Activated CD4-positive, alpha-beta T cell treated with anti-CD3 and anti-CD28 coated beads for 1 hour (primary cell): ENCODE measurements at regions not wholly inside any gene's neighbourhood (a gene's known extent, or its start where the extent isn't known, plus 50 kb on each side); places are given as distances from the start of the nearest gene placed in this dataset.
"Not testable (repeated sequence)": the region's sequence is repeated elsewhere in the genome, so short reads cannot be mapped to it uniquely, and the experiment has no call there.

ENCODE experiments used
- DNase-seq: peaks from one replicate; pipeline ENCODE4 v3.0.0-alpha.2; 2020

DNA sequence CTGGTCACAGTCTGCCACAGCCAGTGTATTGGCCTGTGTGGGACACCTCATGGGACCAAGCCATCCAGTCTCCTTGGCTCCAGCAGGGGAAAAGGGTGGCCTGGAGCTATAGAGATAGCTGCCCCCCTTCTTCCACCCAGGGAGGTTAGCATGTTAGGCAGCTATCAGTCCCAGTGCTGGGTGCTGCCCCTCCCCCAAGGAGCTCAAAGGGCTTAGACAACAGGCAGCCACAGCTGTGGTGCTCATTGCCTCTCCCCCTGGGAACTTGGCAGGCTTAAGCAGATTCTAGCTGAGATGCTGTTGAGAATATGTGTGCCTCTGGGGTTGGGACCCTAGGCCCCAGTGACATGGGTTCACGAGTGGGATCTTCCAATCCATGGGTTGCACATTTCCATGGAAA lies 226.0 kb upstream of the PTGER4 start:
- no peak for DNase-seq

DNA sequence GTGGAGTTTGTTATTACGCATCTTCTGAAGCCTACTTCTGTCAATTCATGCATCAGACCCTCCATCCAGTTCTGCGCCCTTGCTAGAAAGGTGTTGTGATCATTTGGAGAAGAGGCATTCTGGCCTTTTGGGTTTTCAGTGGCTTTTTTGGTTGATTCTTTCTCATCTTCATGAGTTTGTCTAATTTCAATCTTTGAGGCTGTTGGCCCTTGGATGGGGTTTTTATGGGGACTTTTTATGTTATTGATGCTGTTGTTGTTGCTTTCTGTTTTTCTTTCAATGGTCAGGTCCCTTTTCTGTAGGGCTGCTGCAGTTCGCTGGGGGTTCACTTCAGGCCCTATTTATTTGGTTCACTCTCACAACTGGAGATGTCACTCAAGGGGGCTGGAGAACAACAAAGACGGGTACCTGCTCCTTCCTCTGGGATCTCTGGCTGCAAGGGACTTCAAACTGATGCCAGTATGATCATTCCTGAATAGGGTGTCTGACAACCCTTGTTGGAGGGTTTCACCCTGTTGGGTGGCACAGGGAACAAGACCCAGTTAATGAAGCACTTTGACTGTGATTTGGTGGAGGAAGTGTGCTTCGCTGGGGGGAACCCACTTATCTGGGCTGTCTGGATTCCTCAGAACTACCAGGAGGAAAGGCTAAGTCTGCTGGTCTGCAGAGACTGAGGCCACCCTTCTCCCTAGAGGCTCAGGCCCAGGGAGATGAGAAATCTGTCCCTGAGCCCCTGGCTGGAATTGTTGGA lies 226.7 kb upstream of the PTGER4 start:
- DNase-seq, result no peak

DNA sequence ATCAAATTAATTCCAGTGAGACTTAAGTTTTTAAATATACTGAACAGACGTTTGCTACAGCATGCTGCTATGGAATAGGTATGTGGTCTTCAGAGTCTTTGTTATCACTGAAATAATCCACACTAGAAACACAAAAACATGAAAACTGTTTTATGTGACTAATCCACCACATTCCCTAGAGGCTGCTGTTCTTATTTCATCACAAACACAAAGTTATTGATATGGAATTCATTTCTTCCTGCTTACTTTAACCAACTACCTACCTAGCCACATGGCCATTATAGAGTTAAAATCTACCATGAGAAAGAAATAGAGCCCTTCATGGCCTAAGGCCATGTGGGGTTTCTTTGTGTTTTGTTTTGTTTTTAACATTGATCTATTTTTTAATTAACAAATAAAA lies 232.3 kb upstream of the PTGER4 start:
- no peak for DNase-seq

DNA sequence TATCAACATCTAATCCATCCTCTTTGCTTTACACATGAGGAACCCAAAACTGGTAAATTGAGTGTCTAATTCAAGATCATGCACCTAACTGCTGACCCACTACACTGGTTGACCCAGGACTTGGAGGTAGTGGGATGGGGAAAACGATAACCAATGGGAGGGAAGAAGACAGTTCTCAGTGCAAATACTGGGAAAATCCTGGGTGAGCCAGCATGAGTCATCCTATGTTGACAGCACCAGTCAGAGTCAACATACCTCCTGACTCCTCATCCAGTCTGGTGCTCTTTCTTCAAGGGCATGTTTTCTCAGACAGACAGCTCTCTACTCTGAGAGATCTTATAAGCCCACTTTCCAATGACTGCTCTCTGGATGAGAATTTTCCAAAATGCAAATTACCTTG lies 232.8 kb upstream of the PTGER4 start:
- DNase-seq, result no peak

DNA sequence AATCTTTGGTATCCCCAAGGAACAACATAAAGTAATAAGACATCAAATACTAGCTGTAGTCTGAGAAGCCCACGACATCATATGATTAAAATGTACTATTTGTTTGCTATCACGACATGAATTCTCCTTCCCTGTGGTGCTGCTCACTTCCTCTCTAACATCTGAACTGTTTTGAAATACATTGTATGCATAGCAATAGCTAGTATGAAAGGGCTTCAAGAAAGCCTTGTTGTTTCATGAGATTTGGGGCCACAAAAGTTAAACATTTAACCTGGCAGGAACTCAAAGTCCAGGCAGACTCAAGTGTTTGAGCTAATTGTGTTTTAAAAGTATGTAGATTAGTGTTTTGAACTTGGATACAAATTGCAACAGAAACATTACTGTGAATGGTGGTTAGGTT lies 237.4 kb upstream of the PTGER4 start:
- no peak for DNase-seq

DNA sequence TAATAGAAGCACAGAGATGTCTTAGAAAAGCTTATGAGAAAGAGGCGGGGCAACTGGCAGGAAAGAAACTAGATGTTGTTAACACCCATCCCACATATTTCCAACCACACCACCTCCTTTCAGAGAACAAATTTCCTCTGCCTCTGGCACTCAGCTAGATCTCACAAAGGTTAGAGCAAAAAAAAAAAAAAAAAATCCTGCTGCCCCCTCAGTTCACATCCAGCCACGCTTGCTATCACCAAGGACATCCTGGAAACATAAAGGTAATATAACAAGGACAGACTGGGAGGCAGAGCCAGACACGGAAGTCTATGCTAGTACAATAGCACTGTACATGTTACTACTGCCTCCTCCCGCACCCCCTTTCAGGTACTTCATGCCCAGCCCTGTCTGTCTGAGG lies 238.0 kb upstream of the PTGER4 start:
- no peak for DNase-seq

DNA sequence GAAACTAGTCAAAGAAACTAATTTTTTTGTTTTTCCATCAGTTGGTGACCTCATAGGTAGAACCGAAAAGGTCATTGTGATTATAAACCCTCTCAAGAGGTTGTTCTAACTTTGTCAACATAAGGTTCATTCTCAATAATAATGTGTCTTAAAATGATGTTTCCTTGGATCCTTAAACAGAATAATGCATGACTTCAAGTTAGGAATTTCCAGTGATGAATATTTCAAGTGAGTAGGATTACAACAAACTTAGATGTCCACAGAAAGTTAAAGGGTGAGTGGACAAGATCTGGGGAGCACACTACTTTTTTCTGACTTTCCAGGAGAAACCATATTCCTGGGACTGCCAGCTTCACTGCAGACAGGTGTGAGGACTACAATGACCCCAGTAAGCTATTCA lies 239.0 kb upstream of the PTGER4 start:
- no peak for DNase-seq

DNA sequence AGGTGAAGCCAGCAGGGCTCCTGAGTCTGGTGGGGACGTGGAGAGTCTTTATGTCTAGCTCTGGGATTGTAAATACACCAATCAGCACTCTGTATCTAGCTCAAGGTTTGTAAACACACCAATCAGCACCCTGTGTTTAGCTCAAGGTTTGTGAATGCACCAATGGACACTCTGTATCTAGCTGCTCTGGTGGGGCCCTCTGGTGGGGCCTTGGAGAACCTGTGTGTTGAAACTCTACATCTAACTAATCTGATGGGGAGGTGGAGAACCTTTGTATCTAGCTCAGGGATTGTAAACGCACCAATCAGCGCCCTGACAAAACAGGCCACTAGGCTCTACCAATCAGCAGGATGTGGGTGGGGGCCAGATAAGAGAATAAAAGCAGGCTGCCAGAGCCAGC lies 240.6 kb upstream of the PTGER4 start:
- not testable (repeated sequence) for DNase-seq

DNA sequence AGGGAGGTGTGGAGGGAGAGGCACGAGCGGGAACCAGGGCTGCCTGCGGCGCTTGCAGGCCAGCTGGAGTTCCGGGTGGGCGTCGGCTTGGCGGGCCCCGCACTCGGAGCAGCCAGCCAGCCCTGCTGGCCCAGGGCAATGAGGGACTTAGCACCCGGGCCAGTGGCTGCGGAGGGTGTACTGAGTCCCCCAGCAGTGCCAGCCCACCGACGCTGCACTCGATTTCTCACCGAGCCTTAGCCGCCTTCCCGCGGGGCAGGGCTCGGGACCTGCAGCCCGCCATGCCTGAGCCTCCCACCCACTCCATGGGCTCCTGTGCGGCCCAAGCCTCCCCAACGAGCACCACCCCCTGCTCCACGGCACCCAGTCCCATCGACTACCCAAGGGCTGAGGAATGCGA lies 241.1 kb upstream of the PTGER4 start:
- DNase-seq, result not testable (repeated sequence)

DNA sequence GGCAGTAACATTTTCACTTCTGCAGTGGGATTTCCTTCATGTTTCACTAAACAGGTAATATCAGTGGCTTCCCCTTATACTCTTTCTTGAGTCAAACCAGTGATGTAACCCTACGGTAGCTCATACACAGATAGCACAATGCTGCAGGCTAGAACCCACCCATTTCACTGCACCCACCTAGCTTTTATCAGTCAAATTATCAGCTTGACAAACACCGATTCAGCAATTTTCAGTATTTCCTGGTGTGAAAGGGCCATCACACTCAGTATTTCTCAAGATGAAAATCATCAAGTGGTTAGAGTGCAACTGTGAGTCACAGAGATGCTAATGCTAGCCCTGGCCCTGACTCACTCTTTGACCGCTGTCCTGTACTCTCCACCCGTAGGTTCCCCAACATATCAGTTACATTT lies 242.3 kb upstream of the PTGER4 start:
- no peak for DNase-seq

DNA sequence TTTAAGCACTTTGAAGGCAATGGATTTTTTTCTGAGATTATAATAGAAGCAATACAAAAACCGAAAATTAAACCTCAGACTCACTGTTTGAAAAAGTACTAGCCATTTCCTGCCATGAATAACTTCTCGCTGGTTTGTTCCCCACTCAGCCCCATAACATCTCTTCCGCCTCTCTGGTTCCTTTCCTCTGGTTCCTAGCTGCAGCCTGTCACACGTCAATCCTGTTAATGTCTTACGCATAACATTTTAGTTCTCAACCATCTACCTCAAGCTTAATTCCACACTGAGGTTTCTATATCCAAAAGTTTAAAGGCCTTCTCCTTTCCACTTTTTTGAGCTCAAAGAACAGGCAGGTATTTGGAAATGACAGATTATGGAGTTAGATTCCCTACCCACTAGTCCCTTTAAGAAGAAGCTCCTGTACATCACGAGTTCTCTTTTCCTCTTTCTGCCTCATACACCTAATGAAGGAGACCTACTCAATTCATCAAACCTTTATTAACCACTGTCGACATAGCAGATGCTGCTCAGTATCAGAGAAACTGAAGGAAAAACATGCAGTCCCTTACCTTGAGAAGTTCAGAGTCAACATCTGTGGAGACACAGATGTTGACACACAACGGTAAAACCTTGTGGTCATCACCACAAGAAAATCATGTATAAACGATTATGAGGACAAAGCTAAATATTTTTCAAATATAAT lies 243.0 kb upstream of the PTGER4 start:
- no peak for DNase-seq

DNA sequence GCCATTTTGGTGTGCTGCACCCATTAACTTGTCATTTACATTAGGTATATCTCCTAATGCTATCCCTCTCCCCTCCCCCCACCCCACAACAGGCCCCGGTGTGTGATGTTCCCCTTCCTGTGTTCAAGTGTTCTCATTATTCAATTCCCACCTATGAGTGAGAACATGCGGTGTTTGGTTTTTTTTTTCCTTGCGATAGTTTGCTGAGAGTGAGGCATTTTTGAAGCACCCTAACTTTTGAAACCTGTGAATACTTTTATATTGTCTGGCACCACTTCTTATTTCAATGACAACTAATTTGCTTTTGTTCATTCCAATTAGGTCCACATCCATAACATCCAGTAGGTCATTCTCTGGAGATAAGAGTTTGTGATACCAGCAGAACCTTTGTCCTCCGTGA lies 244.0 kb upstream of the PTGER4 start:
- DNase-seq, result not testable (repeated sequence)

DNA sequence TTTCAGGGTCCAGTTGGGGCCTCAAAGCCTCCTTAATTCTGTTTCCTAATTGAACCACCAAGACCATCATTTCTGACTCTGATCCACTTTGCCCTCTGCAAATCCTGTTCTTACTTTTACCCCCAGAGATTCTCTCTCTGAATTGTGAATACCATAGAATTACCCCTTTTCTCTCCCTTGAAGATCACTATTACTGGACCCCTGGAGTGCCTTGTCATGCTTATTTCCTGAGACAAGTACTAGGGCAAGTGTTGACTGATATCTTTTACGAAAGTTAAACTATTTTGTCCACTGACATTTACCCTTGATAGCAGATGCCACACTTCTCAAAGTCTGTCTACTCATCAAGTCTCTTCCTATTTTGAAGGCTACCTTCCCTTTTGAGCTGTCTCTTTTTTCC lies 246.9 kb upstream of the PTGER4 start:
- no peak for DNase-seq

DNA sequence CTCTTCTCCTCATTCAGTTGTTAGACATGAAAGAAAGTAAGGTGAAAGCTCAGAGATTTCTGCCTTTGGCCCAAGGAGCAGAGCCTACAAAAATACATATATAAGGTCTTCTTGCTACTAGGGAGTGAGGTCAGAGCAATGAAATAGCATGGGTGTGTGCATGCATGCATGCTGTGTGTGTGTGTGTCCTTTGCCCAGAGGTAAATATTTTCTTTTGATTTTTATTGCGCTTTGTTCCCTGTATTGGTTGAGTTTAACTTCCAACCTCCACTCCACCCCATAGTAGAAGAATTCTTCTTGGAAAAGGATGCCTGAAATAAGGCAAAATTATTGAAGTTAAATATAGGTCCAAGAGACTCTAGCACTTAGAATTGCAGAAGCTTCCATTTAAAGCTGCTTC lies 248.0 kb upstream of the PTGER4 start:
- DNase-seq, result no peak

DNA sequence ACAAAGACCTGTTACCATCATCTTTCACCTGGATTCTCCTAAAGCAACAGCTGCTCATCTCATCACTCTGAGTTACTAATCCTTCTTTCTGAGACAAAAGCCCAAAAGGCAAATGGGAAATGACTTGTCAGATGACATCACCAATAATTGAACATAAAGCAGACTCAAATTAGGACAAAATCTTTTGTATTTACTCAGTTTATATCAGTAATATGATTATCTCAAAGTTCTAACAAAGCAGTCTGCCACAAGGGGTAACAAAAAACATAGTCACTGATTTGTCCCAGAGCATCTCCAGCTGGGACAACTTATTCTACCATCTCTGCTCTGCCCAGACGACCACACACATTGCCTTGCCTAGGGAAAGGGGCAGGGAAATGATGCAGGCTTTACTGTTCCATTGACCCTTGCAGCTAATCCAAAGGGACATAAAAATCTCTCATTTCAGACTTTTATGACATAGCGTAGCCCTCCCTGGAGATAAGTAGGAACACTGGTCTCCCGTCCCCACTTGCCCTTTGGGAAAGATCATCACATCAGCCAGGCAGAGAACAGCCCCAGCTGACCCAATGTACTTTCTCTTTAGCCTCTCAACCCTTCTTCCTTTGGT lies 249.5 kb upstream of the PTGER4 start:
- no peak for DNase-seq

DNA sequence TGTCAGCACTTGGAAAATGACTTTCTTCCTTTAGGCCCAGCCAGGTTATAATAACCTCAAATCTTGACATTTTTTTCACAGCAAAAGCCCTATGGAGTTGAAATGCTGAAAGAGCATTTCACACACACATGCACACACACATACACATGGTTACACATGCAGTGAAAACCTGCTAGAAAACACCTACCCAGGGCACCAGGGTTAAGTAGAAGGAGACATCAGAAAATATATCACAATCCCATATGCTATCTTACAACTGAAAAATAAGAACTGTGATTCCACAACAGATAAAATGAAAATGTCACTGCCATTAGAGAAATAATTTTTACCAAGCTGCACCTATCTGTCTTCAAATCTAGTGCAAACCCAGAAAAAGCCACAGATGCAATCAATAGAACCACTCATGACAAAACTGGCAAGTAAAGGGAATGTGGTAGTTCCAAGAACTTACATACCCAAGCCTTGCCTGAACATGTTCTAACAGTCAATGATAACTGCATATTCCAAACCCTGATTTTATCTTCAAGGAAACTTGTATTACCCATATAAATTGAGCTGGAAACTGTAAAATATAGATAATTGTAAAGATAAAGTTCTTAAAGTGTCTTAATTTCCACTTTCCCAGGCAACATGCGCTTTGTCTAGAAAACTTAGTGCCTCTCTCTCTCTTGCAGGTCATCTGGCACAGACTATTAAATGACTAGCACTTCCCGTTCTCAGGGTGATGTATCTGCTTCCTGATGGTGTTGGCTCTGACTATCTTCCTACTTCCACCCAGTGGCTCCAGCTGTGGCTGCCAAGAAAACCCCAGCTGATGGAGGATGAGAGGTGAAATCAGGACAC lies 250.2 kb upstream of the PTGER4 start:
- DNase-seq, result no peak

DNA sequence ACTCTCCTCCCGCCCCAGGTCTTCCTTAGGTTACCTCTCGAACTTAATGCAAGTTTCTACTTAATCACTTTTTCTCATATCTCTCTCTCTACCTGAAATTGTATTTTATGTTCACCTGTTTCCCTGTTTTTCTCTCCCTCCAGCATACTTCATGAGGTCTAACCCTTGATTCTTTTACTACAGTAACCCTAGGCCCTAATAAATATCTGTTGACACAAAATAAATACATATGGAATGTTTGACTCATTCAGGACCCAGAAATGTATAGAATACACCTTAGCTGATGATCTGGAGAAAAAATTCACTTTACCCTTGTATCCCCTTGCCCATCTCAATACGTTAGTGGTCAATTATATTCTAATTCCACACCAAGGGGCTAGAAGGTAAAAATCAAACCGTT lies 250.9 kb upstream of the PTGER4 start:
- DNase-seq, result no peak

DNA sequence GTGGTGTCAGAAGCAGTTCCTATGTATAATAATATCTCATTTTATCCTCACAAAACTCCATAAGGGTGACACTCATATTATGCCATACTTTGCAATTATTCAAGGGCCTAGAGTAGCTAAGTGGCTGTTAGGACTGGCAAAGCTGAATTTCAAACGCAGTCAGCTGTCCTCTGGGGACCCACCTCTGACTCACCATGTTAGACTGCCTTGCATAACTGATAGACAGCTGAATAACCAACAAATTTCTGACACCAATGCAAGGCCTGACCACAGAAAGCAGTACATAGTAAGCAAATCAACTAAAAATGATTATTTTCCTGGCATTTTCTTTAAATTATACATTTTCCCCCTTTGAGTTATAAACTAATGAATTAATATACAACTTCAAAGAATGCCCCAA lies 251.6 kb upstream of the PTGER4 start:
- DNase-seq, result no peak

DNA sequence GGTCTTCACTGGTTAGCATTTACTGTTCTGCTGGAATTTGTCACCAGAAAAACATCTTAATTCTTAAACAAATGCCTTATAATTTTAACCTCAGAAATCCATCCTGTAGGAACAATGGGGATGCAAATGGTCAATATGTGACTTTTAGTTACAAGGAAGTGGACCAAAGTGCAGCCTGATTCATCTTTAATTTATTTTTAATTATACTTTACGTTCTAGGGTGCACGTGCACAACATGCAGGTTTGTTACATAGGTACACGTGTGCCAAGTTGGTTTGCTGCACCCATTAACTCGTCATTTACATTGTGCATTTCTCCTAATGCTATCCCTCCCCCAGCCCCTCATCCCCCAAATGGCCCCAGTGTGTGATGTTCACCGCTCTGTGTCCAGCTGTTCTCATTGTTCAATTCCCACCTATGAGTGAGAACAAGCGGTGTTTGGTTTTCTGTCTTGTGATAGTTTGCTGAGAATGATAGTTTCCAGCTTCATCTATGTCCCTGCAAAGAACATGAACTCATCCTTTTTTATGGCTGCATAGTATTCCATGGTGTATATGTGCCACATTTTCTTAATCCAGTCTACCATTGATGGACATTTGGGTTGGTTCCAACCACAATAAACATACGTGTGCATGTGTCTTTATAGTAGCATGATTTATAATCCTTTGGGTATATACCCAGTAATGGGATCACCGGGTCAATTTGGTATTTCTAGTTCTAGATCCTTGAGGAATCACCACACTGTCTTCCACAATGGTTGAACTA lies 262.5 kb upstream of the PTGER4 start:
- DNase-seq, result not testable (repeated sequence)

DNA sequence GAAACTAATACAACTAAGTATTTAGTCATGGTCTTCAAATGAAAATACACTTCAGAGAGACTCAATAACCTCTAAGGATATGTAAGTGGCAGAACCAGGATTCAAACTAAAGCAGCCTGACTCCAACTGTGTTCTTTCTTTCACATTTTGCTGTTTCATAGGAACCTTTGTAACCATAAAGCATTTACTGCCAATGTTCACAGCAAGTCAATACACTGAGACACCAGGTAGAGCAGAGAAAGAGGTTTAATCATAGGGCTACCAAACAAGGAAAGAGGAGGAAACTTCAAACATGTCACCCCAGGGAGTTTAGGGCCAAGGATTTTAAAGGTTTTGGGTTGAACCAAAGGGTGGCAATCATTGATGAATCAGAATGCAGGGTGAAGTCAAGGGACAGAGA lies 263.1 kb upstream of the PTGER4 start:
- DNase-seq, result no peak

DNA sequence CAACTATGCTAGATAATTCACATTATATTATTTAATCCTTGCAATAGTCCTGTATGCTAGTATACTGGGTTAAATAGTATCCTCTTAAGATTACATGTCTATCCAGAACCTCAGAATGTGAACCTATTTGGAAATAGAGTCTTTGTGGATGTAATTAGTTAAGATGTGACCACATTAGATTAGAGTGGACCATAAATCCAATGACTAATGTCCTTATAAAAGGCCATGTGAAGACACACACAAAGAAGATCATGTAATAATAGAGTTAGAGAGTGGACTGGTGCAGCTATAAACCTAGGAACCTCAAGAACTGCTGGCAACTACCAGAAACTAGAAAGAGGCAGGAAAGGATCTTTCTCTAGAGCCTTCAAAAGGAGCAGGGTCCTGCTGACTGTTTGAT lies 263.6 kb upstream of the PTGER4 start:
- DNase-seq, result no peak

DNA sequence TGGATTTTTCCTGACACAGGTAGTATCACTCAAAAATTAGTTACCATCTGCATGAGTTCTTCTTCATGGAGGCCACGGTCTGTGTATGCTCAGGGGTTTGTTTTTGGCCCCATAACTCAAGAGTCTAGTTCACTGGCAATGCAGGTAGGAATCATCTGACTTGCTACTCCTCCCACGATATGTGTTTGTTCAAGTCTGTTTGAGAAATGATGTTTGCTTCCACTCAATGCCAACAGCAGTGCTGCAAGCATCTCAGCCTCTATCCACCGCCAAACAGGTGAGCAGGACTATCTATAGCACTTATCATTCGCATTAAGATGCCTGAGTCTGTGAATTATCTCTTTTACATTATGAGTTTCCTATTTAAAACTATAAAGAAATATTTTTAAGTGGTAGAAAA lies 264.8 kb upstream of the PTGER4 start:
- no peak for DNase-seq

DNA sequence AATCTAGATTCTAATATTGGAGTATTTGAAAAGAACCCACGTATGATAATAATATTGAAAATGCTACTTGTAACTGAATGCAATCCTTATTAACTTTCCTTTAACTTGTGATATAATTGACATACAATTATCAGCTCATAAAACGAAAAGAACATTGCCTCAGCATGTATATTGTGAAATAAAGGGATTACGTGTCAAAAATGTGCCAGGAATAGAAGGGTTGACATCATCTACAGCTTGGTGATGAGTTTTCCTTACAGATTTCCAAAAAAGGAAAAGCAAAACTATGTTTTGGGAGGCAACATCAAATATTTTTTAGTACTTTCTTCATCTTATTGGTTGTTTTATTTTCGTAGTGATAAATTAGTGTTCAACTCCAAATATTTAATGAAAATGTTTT lies 266.0 kb upstream of the PTGER4 start:
- DNase-seq, result no peak
